ENCODE measurements at regions not wholly inside any gene's neighbourhood (a gene's known extent, or its start where the extent isn't known, plus 50 kb on each side); places are given as distances from the start of the nearest gene placed in this dataset.
"Not testable (repeated sequence)": the region's sequence is repeated elsewhere in the genome, so short reads cannot be mapped to it uniquely, and the experiment has no call there.

- peak; percentile 9 for DNase-seq (ENCODE audit: low spot score)
Observed at GRCh38 chr13:63541336-63541735, 2125.7 kb upstream of the PCDH20 start.

- DNase-seq (ENCODE audit: low spot score): no peak
Observed at GRCh38 chr13:63540061-63540460, 2124.4 kb upstream of the PCDH20 start.

- no peak for DNase-seq (ENCODE audit: low spot score)
Observed at GRCh38 chr13:63517371-63517770, 2101.7 kb upstream of the PCDH20 start.

GRCh38 chr13:63516124-63516523 is 2100.5 kb upstream of the PCDH20 start:
- DNase-seq (ENCODE audit: low spot score): no peak

GRCh38 chr13:63514886-63515285 is 2099.2 kb upstream of the PCDH20 start:
- DNase-seq (ENCODE audit: low spot score): no peak

GRCh38 chr13:63512095-63512494 is 2096.4 kb upstream of the PCDH20 start:
- DNase-seq (ENCODE audit: low spot score): no peak

GRCh38 chr13:63501702-63502101 is 2086.1 kb upstream of the PCDH20 start:
- no peak for DNase-seq (ENCODE audit: low spot score)

GRCh38 chr13:63497601-63498000 is 2082.0 kb upstream of the PCDH20 start:
- no peak for DNase-seq (ENCODE audit: low spot score)

GRCh38 chr13:63492604-63493003 is 2077.0 kb upstream of the PCDH20 start:
- DNase-seq (ENCODE audit: low spot score): no peak

- no peak for DNase-seq (ENCODE audit: low spot score)
Observed at GRCh38 chr13:63490149-63490548, 2074.5 kb upstream of the PCDH20 start.

GRCh38 chr13:63481334-63481733 is 2065.7 kb upstream of the PCDH20 start:
- DNase-seq (ENCODE audit: low spot score): no peak

GRCh38 chr13:63472711-63473110 is 2057.1 kb upstream of the PCDH20 start:
- DNase-seq (ENCODE audit: low spot score): no peak

- DNase-seq (ENCODE audit: low spot score): no peak
Observed at GRCh38 chr13:63463782-63464610, 2048.3 kb upstream of the PCDH20 start.

GRCh38 chr13:63460462-63461090 is 2044.9 kb upstream of the PCDH20 start:
- no peak for DNase-seq (ENCODE audit: low spot score)

- DNase-seq (ENCODE audit: low spot score): no peak
Observed at GRCh38 chr13:63457186-63457585, 2041.5 kb upstream of the PCDH20 start.

- no peak for DNase-seq (ENCODE audit: low spot score)
Observed at GRCh38 chr13:63455938-63456337, 2040.3 kb upstream of the PCDH20 start.

GRCh38 chr13:63449550-63449949 is 2033.9 kb upstream of the PCDH20 start:
- no peak for DNase-seq (ENCODE audit: low spot score)

GRCh38 chr13:63448692-63449091 is 2033.0 kb upstream of the PCDH20 start:
- DNase-seq (ENCODE audit: low spot score): no peak

- DNase-seq (ENCODE audit: low spot score): no peak
Observed at GRCh38 chr13:63446329-63446728, 2030.7 kb upstream of the PCDH20 start.

- DNase-seq (ENCODE audit: low spot score): not testable (repeated sequence)
Observed at GRCh38 chr13:63444225-63444624, 2028.6 kb upstream of the PCDH20 start.

GRCh38 chr13:63438951-63439350 is 2023.3 kb upstream of the PCDH20 start:
- peak; percentile 8 for DNase-seq (ENCODE audit: low spot score)

GRCh38 chr13:63436325-63436668 is 2020.6 kb upstream of the PCDH20 start:
- DNase-seq (ENCODE audit: low spot score): no peak

- no peak for DNase-seq (ENCODE audit: low spot score)
Observed at GRCh38 chr13:63435667-63436324, 2020.1 kb upstream of the PCDH20 start.
